SHP77 (cell line): ENCODE measurements at regions not wholly inside any gene's neighbourhood (a gene's known extent, or its start where the extent isn't known, plus 50 kb on each side); places are given as distances from the start of the nearest gene placed in this dataset.
"Not testable (repeated sequence)": the region's sequence is repeated elsewhere in the genome, so short reads cannot be mapped to it uniquely, and the experiment has no call there.

ENCODE experiments used
- DNase-seq, 2 experiments: peaks; one replicate each; lab custom pipeline; 2025; lab: John Stamatoyannopoulos, UW

DNA sequence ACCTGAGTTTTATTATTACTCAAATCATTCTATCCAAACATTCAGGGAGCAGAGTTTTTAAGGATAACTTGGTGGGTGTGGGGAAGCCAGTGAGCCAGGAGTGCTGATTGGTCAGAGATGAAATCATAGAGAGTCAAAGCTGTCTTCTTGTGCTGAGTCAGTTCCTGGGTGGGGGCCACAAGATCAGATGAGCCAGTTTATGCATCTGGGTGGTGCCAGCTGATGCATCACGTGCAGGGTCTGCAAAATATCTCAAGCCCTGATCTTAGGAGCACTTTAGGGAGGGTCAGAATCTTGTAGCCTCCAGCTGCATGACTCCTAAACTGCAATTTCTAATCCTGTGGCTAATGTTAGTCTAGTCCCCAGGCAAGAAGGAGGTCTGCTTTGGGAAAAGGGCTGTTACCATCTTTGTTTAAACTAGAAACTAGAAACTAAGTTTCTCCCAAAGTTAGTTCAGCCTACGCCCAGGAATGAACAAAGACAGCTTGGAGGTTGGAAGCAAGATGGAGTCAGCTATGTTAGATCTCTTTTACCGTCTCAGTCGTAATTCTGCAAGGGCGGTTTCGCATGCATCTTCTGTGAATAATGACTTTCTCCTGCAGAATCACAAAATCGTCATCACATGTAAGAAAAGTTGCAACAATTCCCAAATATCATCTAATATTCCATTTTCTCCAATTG lies 97.5 kb downstream of the ZNF664 start:
- DNase-seq: not testable (repeated sequence)

DNA sequence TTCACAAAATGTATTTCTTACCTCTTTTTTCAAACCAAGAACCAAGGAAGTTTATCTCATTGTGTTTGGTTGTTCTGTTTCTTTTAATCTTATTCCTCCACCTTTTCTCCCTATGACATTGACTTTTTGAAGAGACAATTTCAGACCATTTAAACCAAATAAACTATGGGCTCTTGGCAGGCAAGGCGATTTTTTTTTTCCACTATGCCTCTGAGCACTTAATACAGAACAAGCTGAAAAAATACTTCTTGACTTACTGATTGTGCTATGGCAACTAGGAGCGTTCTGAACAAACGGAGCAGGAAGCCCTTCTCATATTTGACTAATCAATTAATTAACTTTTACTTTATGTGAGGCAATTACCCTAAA lies 98.0 kb downstream of the ZNF664 start:
- no peak for DNase-seq

DNA sequence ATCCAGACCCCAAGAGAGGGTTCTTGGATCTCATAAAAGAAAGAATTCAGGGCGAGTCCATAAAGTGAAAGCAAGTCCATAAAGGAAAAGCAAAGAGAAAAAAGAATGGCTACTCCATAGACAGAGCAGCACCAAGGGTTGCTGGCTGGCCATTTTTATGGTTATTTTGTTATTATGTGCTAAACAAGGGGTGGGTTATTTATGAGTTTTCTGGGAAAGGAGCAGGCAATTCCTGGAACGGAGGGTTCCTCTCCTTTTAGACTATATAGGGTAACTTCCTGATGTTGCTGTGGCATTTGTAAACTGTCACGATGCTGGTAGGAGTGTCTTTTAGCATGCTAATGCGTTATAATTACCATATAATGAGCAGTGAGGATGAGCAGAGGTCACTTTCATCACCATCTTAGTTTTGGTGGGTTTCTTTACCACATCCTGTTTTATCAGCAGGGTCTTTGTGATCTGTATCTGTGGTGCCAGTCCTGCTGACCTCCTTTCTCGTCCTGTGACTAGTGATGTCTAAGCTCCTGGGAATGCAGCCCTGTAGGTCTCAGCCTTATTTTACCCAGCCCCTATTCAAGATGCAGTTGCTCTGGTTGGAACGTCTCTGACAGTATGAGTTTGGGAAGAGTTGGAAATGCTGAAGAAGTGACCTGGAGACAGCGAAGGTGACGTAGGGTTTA lies 100.5 kb downstream of the ZNF664 start:
- no peak for DNase-seq

DNA sequence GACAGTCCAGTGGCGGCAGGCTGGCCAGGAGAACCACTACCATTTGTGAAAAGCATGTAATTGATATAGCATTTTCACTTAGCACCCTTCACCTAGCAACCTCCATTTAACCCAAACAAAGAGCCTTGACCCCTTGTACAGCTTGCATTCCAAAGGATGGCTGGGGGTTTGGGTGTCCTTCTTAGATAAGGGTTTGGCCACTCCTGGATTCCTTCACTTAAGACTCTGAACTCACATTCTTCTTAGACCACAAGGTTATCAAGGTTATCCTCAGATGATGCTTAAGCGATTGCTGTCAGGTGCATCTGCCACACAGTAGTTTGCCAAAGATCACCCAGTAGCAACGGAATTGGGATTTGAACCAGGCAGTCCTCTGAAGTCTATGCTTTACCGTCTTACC lies 102.8 kb downstream of the ZNF664 start:
- DNase-seq: no peak

DNA sequence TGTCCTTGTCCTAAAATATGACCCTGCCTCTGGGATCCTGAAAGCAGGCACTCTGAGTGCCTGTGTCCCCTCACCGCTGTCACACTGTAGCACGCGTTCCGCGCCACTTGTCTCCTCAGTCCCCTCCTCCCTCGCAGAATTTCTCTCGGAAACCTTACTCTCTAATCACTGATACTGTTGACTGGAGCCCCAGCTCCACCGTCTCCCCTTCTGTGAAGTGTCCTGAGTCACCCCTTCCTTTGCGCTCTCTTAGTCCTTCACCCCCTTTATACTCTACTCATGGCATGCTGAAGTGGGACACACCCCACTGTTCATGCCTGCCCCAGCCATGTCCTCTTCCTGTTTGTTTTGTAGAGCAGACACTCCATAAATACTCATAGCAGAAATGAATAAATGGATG lies 104.7 kb downstream of the ZNF664 start:
- no peak for DNase-seq

DNA sequence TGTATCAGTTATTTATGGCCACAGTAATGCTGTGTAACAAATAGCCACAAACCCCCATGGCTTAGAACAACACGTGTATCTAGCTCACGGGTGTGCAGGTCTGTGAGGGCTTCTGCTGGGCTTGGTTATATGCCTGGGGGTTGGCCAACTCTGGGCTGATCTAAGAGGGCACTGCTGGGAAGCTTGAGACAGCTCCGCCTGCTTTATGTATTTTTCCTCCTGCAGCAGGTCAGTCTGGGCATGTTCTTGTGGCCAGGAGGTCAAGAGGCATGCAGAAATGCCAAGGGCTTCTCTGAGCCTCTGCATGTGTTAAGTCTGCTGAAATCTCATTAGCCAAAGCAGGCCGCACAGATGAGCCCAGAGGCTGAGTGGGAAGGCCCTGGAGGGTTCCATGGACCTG lies 105.8 kb downstream of the ZNF664 start:
- no peak for DNase-seq

DNA sequence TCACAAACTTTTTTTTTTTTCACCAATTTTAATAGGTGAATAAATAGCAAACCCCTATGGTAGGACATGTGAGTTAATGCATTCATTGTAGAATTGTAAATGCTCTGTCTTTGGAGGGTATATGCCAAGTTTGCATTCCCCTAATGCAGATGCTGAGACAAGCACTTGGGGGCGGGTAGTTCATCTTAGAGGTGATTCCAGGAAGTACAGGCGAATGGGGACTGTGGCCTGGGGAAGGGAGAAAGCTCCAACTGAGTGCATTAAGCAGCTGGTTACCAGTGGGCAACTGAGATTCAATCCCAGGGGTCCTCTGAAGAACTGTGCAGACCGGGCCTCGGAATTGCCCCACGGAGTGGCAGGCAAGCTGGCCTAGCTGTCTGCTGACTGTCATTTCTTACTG lies 107.6 kb downstream of the ZNF664 start:
- DNase-seq: no peak

DNA sequence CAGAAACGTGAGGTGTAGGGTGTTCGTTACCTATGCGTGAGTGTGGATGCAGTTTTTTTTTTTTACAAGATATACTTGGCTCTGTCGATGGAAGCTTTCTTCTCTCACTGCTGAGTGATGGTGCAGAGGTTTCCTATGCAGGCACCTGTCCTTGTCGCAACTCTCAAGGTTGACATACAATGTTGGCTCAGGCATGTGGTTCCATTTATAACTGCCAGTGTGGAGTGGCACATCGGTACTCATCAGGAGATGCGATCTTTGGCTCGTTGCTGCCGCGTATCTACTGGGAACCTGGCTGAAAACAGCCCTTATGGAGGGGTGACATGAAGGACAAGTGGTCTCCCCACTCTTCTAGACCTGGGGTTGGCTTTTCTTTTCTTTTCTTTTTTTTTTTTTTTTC lies 109.0 kb downstream of the ZNF664 start:
- DNase-seq: no peak

DNA sequence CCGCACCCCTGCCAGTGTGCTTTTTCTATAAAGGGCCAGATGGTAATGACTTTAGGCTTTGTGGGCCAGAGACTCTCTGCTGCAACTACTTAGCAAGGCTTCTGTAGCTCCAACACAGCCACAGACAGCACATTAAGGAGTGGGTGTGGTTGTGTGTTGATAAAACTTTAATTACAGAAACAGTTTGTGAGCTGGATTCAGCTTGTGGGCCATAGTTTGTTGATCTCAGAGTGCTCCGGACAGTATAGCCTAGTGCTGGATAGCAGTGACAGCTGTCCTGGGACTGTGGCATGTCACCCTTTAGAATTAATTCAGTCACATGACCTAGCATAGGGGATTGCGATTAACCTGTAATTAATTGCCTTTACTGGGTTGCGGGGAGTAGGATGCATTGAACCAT lies 109.7 kb downstream of the ZNF664 start:
- no peak for DNase-seq

DNA sequence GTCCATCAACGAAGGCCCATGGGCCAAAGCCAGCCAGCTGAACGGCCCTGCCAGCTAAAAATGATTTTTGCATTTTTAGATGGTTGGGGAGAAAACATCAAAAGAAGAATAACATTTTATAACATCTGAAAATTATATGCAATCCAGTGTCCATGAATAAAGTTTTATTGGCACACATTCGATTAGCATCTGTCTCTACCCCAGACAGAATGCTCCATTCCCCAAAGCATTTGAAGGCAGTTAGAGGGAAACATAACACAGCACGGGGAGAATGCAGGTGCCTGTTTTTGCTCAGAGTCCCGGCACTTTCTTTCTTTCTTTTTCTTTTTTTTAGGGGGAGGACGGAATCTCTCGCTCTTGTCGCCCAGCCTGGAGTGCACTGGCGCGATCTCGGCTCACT lies 110.7 kb downstream of the ZNF664 start:
- DNase-seq: no peak

DNA sequence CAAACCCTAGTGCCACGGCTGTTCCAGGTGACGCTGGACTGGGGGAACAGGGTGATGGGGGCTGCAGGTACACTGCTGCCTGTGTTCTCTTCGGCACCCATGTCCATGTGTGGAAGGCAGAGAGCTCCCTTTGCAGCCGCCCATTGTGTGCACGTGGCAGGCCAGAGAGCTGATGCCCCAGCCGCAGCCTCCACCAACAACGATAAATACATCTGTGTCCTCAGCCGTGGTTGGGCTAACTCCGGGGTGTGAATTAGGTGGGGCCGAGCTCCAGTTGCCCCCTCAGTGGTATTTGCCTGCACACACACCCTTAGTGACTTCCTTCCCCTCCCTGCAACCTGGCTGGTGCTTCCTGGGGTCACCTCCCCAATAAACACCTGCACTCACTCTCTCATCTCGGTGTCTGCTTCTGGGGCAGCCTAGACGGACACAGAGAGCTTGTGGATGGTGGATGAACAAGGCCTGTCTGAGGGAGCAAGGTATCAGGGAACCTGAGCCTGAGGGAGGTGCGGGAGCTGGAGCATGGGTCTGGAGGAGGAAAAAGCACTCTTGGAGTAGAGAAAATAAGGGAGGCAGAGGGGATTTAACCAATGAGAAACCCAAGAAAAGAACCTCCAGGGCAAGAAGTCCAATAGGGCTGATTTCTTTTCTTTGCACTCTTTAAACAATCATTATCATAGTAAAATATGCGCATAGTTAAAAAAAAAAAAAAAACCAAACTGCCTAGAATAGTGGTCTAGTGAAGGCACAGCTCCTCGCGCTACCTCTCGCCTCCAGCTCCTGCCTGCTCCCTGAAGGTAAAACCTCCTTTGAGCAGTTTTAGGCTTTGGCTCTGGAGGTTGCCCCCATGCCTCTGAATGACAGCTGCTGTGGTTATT lies 112.6 kb downstream of the ZNF664 start:
- no peak for DNase-seq

DNA sequence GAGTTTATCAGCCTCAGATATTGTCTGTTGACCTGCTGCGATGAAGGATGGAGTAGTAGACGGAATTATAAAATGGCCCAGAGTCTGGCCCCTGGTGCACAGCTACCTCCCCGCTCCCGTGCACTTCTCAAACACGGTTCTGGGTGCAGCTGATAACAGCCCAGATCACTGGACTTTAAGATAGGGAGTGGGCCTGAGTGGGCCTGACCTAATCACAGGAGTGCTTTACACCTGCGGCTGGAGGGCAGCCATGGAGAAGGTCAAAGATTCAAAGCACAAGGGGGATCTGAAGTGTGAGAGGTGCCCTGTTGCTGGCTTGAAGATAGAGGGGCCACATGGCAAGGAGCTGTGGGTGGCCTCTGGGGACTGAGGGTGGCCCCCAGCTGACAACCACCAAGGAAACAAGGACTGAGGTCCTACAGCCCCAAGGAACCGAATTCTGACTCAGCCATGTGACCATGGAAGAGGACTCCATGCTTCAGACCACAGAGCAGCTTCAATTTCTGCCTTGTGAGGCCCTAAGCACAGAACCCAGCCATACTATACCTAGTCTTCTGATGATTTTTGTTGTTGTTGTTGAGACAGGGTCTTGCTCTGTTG lies 113.4 kb downstream of the ZNF664 start:
- DNase-seq: no peak

DNA sequence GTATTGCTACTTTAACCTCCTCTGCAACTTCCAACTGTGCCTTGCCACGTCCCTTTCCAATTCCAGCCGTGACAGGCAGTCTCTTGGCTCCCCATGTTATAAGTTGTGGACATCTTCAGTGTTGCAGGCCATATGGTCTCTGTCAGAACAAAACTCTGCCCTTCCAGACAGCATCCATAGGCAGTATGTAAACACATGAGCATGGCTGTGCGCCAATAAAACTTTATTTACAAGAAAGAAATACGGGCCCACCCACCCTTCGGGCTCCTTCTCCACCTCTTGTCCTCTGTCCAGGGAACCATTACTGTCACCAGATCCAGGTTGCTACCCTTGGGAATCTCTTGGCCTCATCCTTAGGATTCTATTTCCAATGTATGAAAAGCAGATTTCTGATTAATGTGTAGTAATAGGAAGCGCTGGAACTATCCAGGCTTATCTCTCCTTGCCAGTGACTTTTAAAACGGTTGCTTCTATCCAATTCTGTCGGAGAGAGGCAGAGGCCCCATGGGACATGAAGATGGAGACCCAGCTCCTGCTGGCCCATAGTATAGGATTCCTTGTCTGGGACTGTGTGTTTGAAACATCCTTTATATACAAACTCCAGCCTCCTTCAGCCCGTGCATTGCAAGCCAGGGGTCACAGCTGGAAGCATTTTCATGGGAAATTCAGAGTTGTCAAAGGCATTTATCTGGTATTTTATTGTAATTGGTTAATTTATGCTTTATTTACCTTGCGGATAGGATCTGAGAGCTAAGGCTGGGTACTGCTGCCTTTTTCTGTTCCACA lies 114.4 kb downstream of the ZNF664 start:
- no peak for DNase-seq

DNA sequence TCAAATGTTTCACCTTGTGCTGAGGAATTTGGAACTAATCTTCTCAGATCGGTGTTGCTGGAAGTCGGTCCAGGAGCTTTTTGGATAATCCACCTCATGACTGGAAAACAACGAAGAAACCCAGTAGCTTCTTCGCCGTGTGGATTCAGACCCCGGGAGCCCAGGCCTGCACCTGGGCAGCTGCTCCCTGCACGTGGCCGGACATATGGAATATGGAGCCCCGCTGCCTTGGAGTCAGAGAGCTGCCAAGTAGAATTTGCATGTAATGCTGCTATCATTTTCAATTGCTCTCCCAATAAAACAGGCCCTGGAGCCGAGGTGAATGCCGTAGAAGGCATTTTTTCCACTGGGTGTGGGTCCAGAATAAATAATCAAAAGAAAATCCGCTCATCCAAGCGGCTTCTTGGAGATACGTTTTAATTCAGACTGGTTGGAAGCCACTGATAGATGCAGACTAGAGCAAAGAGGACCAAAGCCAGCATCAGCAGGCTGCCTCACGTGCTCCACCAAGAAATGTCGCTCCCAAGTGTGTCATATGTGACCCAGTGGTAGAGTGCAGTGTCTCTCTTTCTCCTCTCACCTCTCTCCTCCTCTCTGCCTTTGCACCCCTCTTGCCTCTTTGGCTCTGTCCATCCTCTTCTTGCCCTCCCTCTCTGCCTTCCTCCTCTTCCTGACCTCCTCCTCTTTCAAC lies 115.3 kb downstream of the ZNF664 start:
- DNase-seq: no peak

DNA sequence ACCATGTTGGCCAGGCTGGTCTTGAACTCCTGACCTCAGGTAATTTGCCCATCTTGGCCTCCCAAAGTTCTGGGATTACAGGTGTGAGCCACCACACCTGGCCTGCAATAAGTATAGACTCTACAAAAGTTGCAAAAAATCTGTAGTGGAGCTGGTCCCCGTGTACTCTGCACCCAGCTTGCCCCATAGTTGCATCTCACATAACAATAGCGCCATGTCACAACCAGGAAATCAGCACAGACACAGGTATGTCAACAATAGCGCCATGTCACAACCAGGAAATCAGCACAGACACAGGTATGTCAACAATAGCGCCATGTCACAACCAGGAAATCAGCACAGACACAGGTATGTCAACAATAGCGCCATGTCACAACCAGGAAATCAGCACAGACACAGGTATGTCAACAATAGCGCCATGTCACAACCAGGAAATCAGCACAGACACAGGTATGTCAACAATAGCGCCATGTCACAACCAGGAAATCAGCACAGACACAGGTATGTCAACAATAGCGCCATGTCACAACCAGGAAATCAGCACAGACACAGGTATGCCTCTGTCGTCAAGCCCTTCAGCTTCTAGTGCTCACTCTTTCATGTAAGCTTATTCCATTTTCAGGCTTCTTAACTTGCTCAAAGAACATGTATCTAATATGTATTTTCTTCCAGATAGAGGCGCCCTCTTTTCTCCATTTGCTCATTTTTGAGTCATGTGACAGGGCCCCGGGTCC lies 116.3 kb downstream of the ZNF664 start:
- DNase-seq: not testable (repeated sequence)

DNA sequence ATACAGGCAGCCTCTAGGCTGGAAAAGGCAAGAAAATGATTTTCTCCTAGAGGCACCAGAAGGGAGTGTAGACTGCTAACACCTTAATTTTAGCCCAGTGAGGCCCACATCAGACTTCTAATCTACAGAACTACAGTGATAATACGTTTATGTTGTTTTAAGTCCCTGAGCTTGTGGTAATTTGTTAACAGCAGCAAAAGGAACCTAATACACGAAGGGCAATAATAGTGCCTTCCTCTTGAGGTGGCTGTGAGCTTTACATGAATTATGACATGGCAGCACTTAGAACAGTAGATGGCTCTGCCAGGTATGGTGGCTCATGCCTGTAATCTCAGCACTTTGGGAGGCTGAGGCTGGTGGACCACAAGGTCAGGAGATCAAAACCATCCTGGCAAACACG lies 118.8 kb downstream of the ZNF664 start:
- DNase-seq: no peak

DNA sequence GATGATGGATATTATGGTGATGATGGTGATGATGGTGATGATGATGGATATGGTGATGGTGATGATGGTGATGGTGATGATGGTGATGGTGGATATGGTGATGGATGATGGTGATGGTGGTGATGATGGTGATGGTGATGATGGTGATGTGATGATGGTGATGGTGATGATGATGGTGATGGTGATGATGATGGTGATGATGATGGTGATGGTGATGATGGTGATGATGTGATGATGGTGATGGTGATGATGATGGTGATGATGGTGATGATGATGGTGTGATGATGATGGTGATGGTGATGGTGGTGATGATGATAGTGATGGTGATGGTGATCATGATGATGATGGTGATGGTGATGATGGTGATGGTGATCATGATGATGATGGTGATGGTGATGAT lies 119.5 kb downstream of the ZNF664 start:
- DNase-seq: not testable (repeated sequence)

DNA sequence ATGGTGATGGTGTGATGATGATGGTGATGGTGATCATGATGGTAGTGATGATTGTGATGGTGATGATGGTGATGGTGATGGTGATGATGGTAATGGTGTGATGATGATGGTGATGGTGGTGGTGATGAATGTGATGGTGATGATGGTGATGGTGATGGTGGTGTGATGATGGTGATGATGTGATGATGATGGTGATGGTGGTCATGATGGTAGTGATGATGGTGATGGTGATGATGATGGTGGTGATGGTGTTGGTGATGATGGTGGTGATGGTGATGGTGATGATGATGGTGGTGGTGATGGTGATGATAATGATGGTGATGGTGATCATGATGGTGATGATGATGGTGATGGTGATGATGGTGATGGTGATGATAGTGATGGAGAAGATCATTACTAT lies 120.3 kb downstream of the ZNF664 start:
- DNase-seq: no peak

DNA sequence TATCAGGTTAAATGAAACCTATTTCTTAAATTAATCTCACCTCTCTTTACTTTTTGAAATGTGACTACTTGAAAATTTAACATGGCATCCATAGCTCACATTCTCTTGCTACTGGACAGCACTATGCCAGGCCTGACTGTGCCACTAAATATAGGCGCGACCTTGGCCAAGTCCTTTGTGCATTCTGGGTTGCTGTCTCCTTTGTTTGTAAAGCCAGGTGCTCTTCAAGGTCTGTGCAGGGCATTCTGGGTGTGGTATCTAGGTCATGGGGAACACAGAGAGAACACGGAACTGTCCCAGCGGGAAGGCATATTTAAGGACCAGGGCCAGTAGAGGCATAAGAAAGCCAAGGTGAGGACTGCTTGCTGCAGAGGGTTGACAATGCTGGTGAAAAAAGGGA lies 121.2 kb downstream of the ZNF664 start:
- DNase-seq: peak; percentile 75 to 80

DNA sequence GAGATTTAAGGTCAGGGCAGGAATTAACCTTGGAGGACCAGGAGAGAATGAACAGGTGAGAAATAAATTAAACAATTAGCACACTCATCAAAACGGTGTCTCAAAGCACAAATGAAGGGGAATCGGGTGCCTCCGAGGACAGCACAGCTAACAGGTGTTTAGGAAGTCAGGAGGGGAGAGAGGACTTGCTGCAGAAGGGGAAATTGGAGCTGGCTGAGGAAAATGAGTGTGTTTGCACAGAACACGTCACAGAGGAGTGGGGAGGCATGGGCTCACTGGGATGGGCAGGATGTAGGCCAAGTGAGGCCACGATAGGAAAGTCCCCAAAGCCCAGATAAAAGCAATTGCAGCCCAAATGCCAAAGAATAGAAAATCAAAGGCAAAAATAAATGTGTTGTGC lies 121.7 kb downstream of the ZNF664 start:
- peak; percentile 67 to 85 for DNase-seq

DNA sequence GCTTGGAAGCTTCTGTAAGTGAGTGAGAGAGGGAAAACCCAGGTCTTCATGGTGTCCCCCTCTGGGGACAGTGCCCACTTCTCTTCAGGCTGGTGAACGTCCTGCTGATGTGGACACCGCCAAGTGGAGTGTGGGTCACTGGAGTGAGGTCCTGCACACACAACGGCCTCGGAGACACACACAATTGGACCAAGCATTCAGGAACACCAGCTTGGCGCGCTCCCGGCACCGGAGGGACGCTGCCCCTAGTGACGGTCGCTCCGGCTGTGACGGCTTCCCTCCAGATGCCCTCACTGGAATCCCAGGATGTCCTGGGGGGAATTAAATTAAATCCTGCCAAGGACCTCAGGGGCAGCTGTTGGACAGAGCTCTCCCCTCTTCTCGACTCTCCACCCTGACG lies 123.1 kb downstream of the ZNF664 start:
- DNase-seq: no peak
